Right hindlimb (tissue), 1 donor: ENCODE measurements at regions not wholly inside any gene's neighbourhood (a gene's known extent, or its start where the extent isn't known, plus 50 kb on each side); places are given as distances from the start of the nearest gene placed in this dataset.
"Not testable (repeated sequence)": the region's sequence is repeated elsewhere in the genome, so short reads cannot be mapped to it uniquely, and the experiment has no call there.

Experiments
- DNase-seq: peaks from one replicate; pipeline ENCODE4 v3.0.0-alpha.2; 2018

DNA sequence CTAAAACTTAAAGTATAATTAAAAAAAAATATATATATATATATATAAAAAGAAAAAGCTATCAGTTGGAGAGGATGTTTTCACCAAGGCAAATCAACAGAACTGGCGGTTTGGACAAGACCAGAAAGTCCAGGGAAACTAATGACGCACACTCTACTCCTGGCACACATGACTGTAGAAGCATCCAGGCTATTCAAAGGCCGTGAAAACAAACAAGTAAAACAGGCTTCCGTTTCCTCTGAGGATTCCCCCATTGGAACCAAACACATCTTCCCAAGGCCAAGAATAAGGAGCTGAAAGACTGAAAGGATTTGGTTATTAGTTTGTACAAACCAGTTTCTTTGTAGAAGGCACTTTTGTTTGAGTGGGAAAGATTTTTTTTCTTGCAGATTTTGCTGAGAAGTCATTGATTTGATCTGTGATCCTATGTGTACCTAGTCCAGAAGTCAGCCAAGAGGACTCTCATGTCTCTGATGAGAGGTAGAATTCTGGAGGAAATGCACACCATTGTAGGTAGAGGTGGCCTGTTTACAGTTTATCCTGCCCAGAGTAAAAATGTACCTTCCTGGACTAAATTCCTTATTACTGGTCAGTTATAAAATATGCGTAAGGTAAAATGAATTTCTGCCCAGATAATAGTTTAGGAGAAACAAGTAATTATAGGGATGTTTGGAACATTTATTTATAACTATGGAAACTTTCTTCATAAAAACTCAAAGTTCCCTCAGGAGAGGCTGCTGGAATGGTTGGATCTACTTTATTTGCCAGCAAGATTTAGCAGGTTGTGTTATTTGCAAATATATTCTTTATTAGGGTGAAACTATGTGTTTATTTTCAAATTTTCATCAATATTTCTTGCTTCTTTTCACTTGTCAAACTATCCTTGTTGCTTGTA is 66.5 kb downstream of the DMP1 start:
- peak; percentile 79 for DNase-seq

DNA sequence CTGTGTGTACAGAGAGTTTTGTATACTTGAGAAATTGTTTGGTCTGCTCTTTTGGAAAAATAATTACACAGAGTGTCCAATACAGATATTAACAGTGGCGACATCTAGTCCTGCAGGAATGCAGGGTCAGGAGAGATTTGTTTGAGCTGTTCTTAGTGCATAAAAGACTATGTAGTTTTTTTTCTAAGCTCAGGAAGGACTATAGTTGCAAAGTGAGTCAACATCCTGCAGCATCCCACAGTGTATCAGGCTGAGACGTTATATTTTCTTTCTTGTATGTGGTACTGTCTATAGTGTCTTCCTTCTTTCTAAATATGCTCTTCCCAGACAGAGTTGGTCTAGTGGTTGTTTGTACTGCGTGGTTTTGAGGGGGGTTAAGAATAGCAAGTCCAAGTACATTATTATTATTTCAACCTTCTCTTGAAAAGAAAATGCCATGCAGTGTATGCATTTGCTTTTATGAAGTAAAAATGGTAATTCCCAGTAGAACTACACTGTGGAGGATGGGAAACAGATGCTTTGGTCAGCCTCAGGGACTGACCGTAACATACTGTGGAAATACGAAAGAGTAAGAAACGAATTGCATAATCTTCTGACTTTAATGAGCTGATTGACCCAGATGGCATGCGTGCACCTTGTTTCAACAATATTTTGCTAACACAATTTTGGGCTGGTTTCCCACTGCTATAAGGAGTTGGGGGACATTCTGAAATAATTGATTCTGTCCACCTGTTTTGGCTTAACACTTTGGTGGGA is 67.4 kb downstream of the DMP1 start:
- no peak for DNase-seq

DNA sequence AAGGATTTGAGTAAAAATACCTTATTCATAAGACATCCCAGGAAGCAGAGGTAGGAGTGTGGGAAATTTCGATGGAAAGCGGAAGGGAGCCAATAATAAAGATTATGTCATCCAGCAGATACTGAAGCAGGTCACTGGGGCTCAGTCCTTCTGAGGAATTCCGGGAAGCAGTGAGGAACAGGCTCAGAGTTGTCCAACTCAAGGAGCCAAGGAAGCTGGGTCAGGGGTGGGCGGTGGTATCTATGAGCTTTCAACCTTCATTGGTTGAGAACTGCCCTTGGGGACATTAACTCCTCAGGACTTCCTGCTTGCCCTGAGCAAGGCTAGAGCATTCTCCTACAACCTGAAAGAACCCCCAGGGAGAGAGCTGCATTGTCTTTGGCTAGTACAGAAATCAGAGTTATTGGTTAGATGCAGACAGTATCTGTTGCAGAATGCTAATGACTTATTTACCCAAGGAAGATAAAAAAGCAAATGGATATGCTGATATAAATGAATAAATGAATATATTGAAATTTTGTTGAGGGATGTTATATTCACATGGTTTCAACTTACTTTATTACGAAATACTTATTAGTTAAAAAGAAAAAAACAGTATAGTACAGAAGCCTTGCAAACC is 68.2 kb downstream of the DMP1 start:
- DNase-seq, result no peak

DNA sequence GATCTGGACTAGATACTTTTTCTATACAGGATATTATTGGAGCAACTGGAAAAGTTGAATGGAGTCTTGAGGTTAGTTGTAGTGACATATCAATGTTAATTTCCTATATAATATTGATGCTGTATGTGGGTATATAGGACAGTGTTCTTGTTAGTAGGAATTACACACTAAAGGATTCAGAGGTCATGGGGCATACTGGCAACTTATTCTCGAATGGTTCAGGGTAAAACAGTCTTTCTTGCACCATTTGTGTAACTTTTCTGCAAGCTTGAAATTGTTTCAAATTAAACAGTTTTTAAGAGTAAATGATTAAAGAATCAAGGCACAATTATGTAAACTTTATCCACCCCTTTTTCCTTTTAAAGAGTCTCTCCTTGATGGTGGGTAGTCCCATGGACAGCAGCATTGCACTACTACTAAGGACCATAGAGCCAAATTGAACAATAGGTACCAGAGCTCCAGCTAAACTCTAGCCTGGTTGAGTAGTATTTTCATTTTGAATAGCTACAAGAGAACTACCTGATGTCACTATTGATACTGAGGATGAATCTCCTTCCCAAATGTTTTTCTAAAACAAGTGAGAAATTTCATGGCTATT is 70.1 kb downstream of the DMP1 start:
- DNase-seq, result no peak

DNA sequence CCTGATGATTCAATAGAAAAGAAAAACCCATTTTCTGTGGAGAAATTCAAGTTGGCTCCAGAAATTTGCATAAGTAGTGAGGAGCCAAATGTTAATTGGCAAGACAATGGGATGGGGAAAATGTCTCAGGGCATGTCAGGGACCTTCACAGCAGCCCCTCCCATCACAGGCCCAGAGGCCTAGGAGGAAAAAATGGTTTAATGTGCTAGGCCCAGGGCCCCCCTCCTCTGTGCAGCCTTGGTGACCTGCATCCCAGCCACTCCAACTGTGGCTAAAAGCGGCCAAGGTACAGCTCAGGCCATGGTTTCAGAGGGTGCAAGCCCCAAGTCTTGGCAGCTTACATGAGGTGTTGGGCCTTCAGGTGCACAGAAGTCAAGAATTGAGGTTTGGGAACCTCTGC is 74.1 kb upstream of the IBSP start:
- not testable (repeated sequence) for DNase-seq

DNA sequence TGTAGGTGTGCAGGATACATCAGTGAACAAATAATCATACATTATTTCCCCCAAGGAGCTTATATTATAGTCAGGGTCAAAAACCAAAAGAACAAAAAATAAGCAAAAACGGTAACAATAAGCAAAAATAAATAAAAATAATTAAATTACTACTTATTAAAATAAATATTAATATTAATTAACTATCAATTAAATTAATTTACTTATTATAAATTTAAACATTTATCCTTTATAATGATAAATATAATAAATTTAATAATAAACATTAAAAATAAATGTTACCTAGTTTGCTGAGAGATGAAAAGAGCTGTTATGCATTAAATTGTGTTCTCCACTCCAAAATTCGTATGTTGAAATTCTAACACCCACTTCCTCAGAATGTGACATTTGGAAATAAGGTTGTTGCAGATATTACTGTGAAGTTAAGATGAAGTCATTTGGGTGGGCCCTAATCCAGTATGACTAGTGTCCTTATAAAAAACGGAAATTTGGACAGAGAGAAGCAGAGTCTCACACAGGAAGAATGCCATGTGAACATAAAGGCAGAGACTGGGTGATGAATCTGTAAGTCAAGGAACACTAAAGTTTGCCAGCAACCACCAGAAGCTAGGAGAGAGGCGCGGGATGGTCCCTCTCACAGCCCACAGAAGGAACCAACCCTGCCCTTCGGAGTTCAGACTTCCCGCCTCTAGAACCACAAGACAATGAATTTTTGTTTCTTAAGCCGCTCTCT is 67.2 kb upstream of the IBSP start:
- no peak for DNase-seq

DNA sequence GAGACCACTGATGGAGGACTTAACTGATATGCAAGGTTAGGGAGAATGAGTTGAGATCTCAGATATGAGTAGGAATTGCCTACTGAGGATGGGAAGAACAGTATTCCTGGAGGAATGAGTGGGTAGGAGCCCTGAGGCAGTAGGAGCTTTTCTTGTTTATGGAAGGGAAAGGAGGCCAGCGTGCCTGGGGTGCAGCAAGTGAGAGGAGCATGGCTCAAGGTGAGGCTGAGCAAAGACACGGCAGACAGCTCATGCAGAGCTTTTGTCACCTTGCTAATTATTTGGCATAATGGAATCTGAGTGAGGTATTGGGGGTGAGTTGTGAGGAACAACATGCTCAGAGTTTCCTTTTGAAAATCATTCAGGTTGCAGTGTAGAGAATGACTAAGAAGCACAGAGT is 65.3 kb upstream of the IBSP start:
- DNase-seq, result no peak

DNA sequence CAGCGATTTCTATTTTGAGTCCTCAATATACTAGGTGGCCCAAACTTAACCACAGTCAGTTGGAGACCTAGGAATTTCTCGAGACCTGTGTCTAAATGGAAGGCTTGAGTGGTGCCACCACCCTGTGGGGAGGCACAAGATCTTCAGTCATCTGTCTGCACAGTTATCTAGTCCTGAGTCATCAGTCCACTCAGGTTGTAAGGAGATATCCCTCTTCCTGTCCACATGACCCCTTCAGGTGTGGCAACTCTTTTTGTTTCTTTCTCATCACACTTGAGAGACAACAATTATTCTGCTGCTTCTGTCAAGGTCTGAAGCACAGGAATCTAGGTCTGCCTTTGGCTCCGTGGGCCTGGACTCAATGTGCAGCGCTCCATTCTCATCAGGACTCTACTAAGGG is 64.4 kb upstream of the IBSP start:
- no peak for DNase-seq

DNA sequence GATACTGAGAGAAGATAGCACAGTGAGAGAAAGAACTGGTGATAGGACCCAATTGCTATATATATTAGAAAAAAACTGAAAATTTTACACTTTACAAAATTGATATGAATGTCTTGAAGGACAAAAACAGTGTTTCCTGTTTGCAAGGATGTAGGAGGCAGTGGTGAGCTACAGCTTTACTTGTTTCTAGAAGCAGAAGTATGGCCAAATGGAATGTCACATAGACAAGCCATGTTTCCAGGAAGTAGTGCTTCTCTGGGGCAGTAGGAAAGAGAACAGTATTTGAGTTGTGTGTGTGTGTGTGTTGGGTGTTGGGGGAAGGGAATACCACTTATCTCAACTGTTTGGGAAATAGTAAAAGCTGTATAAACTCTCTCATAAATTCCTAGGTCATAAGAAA is 60.9 kb upstream of the IBSP start:
- DNase-seq, result no peak

DNA sequence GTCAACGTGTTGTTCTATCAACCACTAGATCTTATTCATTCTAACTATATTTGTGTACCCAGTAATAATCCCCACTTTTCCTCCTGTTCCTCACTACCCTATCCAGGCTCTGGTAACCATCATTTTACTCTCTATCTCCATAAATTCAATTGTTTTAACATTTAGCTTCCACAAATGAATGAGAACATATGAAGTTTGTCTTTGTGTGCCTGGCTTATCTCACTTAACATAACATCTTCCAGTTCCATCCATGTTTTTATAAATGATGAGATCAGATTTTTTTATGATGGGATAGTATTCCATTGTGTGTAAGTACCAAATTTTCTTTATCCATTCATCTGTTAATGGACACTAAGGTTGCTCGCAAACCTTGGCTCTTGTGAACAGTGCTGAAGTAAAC is 59.9 kb upstream of the IBSP start:
- DNase-seq, result no peak

DNA sequence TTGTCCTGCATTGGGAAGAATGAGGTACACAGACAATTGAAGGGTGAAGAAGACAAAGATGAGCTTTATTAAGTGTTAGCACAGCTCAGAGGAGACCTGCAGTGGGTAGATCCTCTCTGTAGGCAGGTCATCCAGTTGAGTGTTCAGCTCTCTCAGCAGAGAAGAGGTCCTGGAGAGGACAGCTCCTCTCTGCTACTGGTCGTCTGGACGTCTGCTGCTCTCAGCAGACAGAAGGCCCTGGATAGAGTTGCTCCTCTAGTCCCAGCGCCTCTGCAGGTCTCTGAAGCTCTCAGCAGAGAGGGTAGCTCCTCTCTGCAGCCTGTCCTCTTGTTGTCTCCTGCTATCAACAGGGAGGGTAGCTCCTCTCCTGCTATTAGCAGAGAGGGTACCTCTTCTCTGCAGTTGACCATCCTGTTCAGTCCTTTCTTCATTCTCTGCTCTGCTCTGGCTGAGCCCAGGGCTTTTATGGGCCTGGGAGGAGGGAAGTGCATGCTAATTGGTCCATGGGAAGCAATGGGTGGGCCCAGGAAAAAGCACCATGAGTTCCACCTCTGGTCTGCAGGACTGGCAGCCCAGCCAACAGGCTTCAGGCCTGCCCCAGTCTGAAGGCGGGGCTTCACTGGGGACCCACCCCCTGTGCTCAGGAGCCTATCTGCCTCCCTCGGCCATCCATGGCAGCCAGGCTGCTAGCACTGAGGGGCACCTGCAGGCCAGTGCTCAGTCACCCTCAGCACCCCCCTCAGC is 54.1 kb upstream of the IBSP start:
- DNase-seq, result no peak

DNA sequence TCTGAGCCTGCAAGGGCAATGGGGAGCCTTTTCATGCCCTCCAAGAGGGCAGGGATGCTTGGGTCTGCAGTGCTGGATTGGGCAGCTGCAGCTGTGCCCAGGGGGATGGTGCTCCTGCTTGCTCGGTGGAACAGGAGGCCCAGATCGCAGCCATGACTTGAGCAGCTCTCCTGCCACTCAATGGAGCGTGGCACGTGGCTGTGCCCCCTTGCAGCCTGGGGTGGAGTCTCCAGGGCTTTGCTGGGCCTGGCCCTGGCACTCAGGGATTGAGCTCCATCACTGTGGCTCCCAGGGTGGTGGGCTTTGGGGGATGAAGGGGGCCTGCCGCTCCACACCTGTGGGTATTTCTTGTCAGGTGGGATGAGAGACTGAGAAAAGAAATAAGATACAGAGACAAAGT is 53.4 kb upstream of the IBSP start:
- no peak for DNase-seq
